CD14-positive monocyte (primary cell): ENCODE measurements at regions not wholly inside any gene's neighbourhood (a gene's known extent, or its start where the extent isn't known, plus 50 kb on each side); places are given as distances from the start of the nearest gene placed in this dataset.

Experiments used
- DNase-seq, 3 donors: peaks; one replicate each; pipeline ENCODE4 v3.0.0-alpha.2; 2011 to 2022
- H2AFZ ChIP-seq: 2 replicates; pipeline ENCODE4 v1.6.0; 2012; ENCODE audit warnings: mild to moderate bottlenecking, low read depth, low read length, inconsistent platforms; ENCODE audit not compliant: insufficient read depth, poor library complexity, severe bottlenecking
- H3K27ac ChIP-seq, 2 donors: 1 replicate in 1 of 2; 2 replicates in 1 of 2; pipeline ENCODE4 v1.5.1; 2012 to 2013; ENCODE audit warnings: low read length in 2 of 2, control low read depth in 1 of 2, inconsistent platforms in 1 of 2, low read depth in 1 of 2, mild to moderate bottlenecking in 1 of 2
- H3K27me3 ChIP-seq, 2 donors: one replicate each; pipeline versions ENCODE4 v1.6.0 to v1.6.1; 2011 to 2013; ENCODE audit warnings: low read length in 2 of 2; ENCODE audit not compliant: control insufficient read depth in 2 of 2, insufficient read depth in 2 of 2
- H3K36me3 ChIP-seq, 2 donors: replicated peaks in 1 of 2; 1 replicate in 1 of 2; 2 replicates in 1 of 2; pipeline versions ENCODE4 v1.5.1 to v1.6.1; 2012 to 2013; ENCODE audit warnings: low read length in 2 of 2, control low read depth in 1 of 2, inconsistent platforms in 1 of 2, mild to moderate bottlenecking in 1 of 2; ENCODE audit not compliant: insufficient read depth in 2 of 2, control insufficient read depth in 1 of 2
- H3K4me1 ChIP-seq, 2 donors: 1 replicate in 1 of 2; 2 replicates in 1 of 2; pipeline versions ENCODE4 v1.5.1 to v1.6.1; 2012 to 2013; ENCODE audit warnings: low read length in 2 of 2, control low read depth in 1 of 2, inconsistent platforms in 1 of 2, mild to moderate bottlenecking in 1 of 2, moderate library complexity in 1 of 2; ENCODE audit not compliant: insufficient read depth in 2 of 2, control insufficient read depth in 1 of 2
- H3K4me2 ChIP-seq: replicated peaks from 2 replicates; pipeline ENCODE3; 2012; ENCODE audit warnings: low read length, moderate library complexity, mild to moderate bottlenecking; ENCODE audit not compliant: poor library complexity, severe bottlenecking; ENCODE audit errors: extremely low read depth
- H3K4me3 ChIP-seq, 3 experiments: fragments of 200-600 bp in 1 of 3; sonication (generic) in 1 of 3; replicated peaks in 1 of 3; 1 replicate in 2 of 3; 2 replicates in 1 of 3; pipeline ENCODE4 v1.5.1; 2011 to 2013; ENCODE audit warnings: low read length in 3 of 3, mild to moderate bottlenecking in 3 of 3, control low read depth in 2 of 3, low read depth in 2 of 3, inconsistent platforms in 1 of 3, moderate library complexity in 1 of 3
- H3K79me2 ChIP-seq: 2 replicates; pipeline ENCODE4 v1.6.0; 2012; ENCODE audit warnings: mild to moderate bottlenecking, control low read depth, inconsistent platforms, low read length, moderate library complexity; ENCODE audit not compliant: insufficient read depth
- H3K9ac ChIP-seq: 2 replicates; pipeline ENCODE4 v1.6.0; 2017; ENCODE audit warnings: low read length, mild to moderate bottlenecking; ENCODE audit not compliant: insufficient read depth, poor library complexity, severe bottlenecking
- H3K9me3 ChIP-seq, 2 donors: replicated peaks in 1 of 2; 1 replicate in 1 of 2; 2 replicates in 1 of 2; pipeline versions ENCODE4 v1.5.1 to v1.6.1; 2012 to 2013; ENCODE audit warnings: low read length in 2 of 2, control low read depth in 1 of 2; ENCODE audit not compliant: control insufficient read depth in 1 of 2, insufficient read depth in 1 of 2
- H4K20me1 ChIP-seq: 2 replicates; pipeline ENCODE4 v1.6.0; 2012; ENCODE audit warnings: mild to moderate bottlenecking, low read length, control low read depth, moderate library complexity; ENCODE audit not compliant: insufficient read depth
- H3K27ac Mint-ChIP-seq, 7 donors: one replicate each; pipeline ENCODE4 v1.8.0; 2020; ENCODE audit warnings: mild to moderate bottlenecking in 7 of 7, mixed read lengths in 7 of 7, moderate library complexity in 6 of 7, inconsistent platforms in 2 of 7
- H3K27me3 Mint-ChIP-seq, 3 donors: one replicate each; pipeline ENCODE4 v1.8.0; 2021 to 2022; ENCODE audit warnings: low read depth in 3 of 3, mild to moderate bottlenecking in 3 of 3, mixed read lengths in 3 of 3, moderate library complexity in 3 of 3, inconsistent platforms in 1 of 3
- H3K36me3 Mint-ChIP-seq, 2 donors: one replicate each; pipeline ENCODE4 v1.8.0; 2020; ENCODE audit warnings: mixed read lengths in 2 of 2, inconsistent platforms in 1 of 2, mild to moderate bottlenecking in 1 of 2
- H3K4me1 Mint-ChIP-seq: one replicate; pipeline ENCODE4 v1.8.0; 2020; ENCODE audit warnings: mild to moderate bottlenecking, mixed read lengths
- H3K4me3 Mint-ChIP-seq, 2 donors: one replicate each; pipeline ENCODE4 v1.8.0; 2020; ENCODE audit warnings: mild to moderate bottlenecking in 2 of 2, mixed read lengths in 2 of 2, moderate library complexity in 1 of 2
- H3K9me3 Mint-ChIP-seq, 7 donors: one replicate each; pipeline ENCODE4 v1.8.0; 2020 to 2022; ENCODE audit warnings: mixed read lengths in 7 of 7, mild to moderate bottlenecking in 6 of 7, moderate library complexity in 6 of 7, inconsistent platforms in 2 of 7
- WGBS: methylation state at CpG from one replicate; pipeline ENCODE4 v1.1.5; 2013; ENCODE audit warnings: missing lambda C conversion rate; ENCODE audit not compliant: insufficient coverage; 5-methylcytosine and 5-hydroxymethylcytosine counted together
- intact Hi-C, 2 donors: fragments of 100-400 bp; cut with micrococcal nuclease; formaldehyde crosslinking; loops; one replicate each; pipeline versions ENCODE4 v1.15.0 to v1.15.1; 2023
- TF ChIP-seq, protein P1 (sequence below): fragments of 200-600 bp; IDR thresholded peaks from one replicate; pipeline ENCODE4 v1.8.0; 2022; ENCODE audit warnings: antibody characterized with exemption, mild to moderate bottlenecking

DNA sequence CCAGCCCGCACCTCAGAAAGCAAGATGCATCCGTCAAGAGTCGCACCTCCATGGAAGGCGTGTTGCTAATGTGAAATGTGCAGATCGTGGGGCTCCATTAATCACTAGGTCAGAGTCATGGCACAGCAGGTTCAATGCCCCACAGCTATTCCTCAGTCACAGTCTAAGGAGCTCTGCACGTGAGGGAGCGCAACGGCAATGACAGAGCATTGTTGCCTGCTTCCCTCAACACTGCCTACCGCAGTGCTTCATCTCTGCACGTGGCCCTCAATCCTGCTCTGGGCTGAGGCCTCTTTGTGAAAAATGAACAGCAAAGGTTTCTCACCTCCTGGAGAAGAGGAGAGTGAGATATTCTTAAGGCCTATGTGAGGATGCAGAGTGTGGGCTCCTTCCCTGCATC lies 995.2 kb upstream of the TMEM132C start:
- TF ChIP-seq, protein P1, sequence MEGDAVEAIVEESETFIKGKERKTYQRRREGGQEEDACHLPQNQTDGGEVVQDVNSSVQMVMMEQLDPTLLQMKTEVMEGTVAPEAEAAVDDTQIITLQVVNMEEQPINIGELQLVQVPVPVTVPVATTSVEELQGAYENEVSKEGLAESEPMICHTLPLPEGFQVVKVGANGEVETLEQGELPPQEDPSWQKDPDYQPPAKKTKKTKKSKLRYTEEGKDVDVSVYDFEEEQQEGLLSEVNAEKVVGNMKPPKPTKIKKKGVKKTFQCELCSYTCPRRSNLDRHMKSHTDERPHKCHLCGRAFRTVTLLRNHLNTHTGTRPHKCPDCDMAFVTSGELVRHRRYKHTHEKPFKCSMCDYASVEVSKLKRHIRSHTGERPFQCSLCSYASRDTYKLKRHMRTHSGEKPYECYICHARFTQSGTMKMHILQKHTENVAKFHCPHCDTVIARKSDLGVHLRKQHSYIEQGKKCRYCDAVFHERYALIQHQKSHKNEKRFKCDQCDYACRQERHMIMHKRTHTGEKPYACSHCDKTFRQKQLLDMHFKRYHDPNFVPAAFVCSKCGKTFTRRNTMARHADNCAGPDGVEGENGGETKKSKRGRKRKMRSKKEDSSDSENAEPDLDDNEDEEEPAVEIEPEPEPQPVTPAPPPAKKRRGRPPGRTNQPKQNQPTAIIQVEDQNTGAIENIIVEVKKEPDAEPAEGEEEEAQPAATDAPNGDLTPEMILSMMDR = no peak
- Mint-ChIP-seq H3K27ac (no peak overlapping the region), H3K4me1 (peaks cover 60% of the 10 kb centered on the region), H3K36me3 (no peaks in the 10 kb centered on the region), H3K9me3 (peaks cover 0 to 14% (median 2%) of the 10 kb centered on the region in 7 donors), H3K27me3 (peaks cover 0 to 4% (median 2%) of the 10 kb centered on the region in 3 donors), H3K4me3 (no peak overlapping the region)
- Histone ChIP-seq H3K4me2 (no peak overlapping the region), H4K20me1 (no peaks in the 10 kb centered on the region), H3K27me3 (no peaks in the 10 kb centered on the region), H2AFZ (no peak overlapping the region), H3K79me2 (no peaks in the 10 kb centered on the region), H3K9ac (no peak overlapping the region), H3K4me1 (peaks cover 12 to 58% of the 10 kb centered on the region in 2 donors), H3K27ac (no peak overlapping the region), H3K36me3 (no peaks in the 10 kb centered on the region), H3K9me3 (no peaks in the 10 kb centered on the region), H3K4me3 (no peak overlapping the region)
- intact Hi-C loops = no loop called here
- WGBS = 94% methylated on average over 8 of the region's 10 CpGs
- DNase-seq = no peak

DNA sequence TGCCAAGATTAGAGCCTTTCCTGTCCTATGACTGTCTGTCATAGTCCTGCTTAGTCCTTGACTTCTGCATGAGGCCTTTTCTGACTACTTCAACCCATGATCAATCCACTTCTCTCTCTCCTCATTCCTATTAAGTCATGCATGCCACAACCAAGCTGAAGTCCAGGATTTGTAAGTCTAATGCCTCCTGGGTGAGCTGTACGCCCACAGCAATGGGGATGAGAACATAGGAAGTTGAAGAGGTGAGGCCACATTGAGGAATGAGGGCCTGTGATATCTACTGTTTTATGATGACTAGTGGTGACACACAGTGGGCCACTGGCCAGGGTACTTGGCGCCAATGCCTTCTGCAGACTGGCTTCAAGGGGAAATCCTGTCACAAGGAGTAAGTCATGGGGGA lies 994.1 kb upstream of the TMEM132C start:
- Histone ChIP-seq H3K79me2 (no peaks in the 10 kb centered on the region), H4K20me1 (no peaks in the 10 kb centered on the region), H3K36me3 (no peaks in the 10 kb centered on the region), H3K27ac (no peak overlapping the region), H3K9me3 (no peaks in the 10 kb centered on the region), H3K4me1 (peaks cover 12 to 51% of the 10 kb centered on the region in 2 donors), H3K4me3 (no peak overlapping the region), H3K4me2 (no peak overlapping the region), H2AFZ (no peak overlapping the region), H3K9ac (no peak overlapping the region), H3K27me3 (no peaks in the 10 kb centered on the region)
- DNase-seq = peak in 1 of 3 donors; percentile 74
- Mint-ChIP-seq H3K27ac (peak overlapping the region in 2 of 7 donors; percentile 58 to 70), H3K4me3 (no peak overlapping the region), H3K27me3 (peaks cover 1 to 8% (median 6%) of the 10 kb centered on the region in 3 donors), H3K9me3 (peaks cover 0 to 14% (median 0%) of the 10 kb centered on the region in 7 donors), H3K36me3 (no peaks in the 10 kb centered on the region), H3K4me1 (peaks cover 50% of the 10 kb centered on the region)
- no CpG with 5 or more reads among the region's 2 CpGs for WGBS
- intact Hi-C loops = no loop called here
- TF ChIP-seq, protein P1 = no peak
